GM23338 (cell line): ENCODE measurements at regions not wholly inside any gene's neighbourhood (a gene's known extent, or its start where the extent isn't known, plus 50 kb on each side); places are given as distances from the start of the nearest gene placed in this dataset.

Source experiments
- ATAC-seq: fragments of 200-7000 bp; cut with Tn5 transposase; 3 replicates; pipeline ENCODE4 v1.9.1; 2020
- DNase-seq: peaks from one replicate; pipeline ENCODE4 v3.0.0-alpha.2; 2015; ENCODE audit warnings: low spot score
- H2AFZ ChIP-seq: fragments of 200-600 bp; sonication (generic); 2 replicates; pipeline ENCODE4 v1.8.0; 2016; ENCODE audit warnings: antibody characterized with exemption, mild to moderate bottlenecking, moderate library complexity
- H3F3A ChIP-seq: fragments of 200-600 bp; sonication (generic); replicated peaks from 2 replicates; pipeline ENCODE4 v1.8.0; 2017; ENCODE audit warnings: antibody characterized with exemption, mixed run types, low read depth
- H3K27ac ChIP-seq: fragments of 200-600 bp; sonication (generic); 2 replicates; pipeline ENCODE4 v1.6.1; 2016; ENCODE audit warnings: low read depth
- H3K27me3 ChIP-seq: fragments of 200-600 bp; sonication (generic); 2 replicates; pipeline ENCODE4 v1.8.0; 2016; ENCODE audit warnings: mild to moderate bottlenecking, mixed run types, moderate library complexity; ENCODE audit not compliant: insufficient read depth
- H3K36me3 ChIP-seq: fragments of 200-600 bp; sonication (generic); 2 replicates; pipeline ENCODE4 v1.8.0; 2016; ENCODE audit warnings: mild to moderate bottlenecking; ENCODE audit not compliant: insufficient read depth
- H3K4me1 ChIP-seq: fragments of 200-600 bp; sonication (generic); 2 replicates; pipeline ENCODE4 v1.8.0; 2016; ENCODE audit warnings: mild to moderate bottlenecking, moderate library complexity; ENCODE audit not compliant: insufficient read depth
- H3K4me2 ChIP-seq: fragments of 200-600 bp; sonication (generic); 2 replicates; pipeline ENCODE4 v1.7.1; 2017; ENCODE audit warnings: mixed run types
- H3K4me3 ChIP-seq: fragments of 200-600 bp; sonication (generic); 2 replicates; pipeline ENCODE4 v1.6.1; 2016; ENCODE audit warnings: mixed run types
- H3K79me2 ChIP-seq: fragments of 200-600 bp; sonication (generic); replicated peaks from 2 replicates; pipeline ENCODE4 v1.8.0; 2017; ENCODE audit warnings: mild to moderate bottlenecking; ENCODE audit not compliant: insufficient read depth
- H3K9me2 ChIP-seq: fragments of 200-600 bp; sonication (generic); 2 replicates; pipeline ENCODE4 v1.8.0; 2017; ENCODE audit not compliant: insufficient read depth
- H4K20me1 ChIP-seq: fragments of 200-600 bp; sonication (generic); replicated peaks from 2 replicates; pipeline ENCODE4 v1.8.0; 2017; ENCODE audit warnings: mild to moderate bottlenecking; ENCODE audit not compliant: insufficient read depth
- H3K27ac Mint-ChIP-seq: 2 replicates; pipeline ENCODE4 v1.8.0; 2020; ENCODE audit warnings: inconsistent platforms, mild to moderate bottlenecking, moderate library complexity, mixed read lengths
- H3K27me3 Mint-ChIP-seq: 3 replicates; pipeline ENCODE4 v1.8.0; 2022; ENCODE audit warnings: low read depth, mild to moderate bottlenecking, moderate library complexity, mixed read lengths, inconsistent platforms; ENCODE audit not compliant: insufficient read depth, poor library complexity
- H3K36me3 Mint-ChIP-seq: 3 replicates; pipeline ENCODE4 v1.8.0; 2021; ENCODE audit warnings: low read depth, mild to moderate bottlenecking, inconsistent platforms, moderate library complexity, mixed read lengths
- H3K4me1 Mint-ChIP-seq: 3 replicates; pipeline ENCODE4 v1.8.0; 2020; ENCODE audit warnings: mild to moderate bottlenecking, inconsistent platforms, mixed read lengths
- H3K4me3 Mint-ChIP-seq: 3 replicates; pipeline ENCODE4 v1.8.0; 2021; ENCODE audit warnings: moderate library complexity, mild to moderate bottlenecking, inconsistent platforms, mixed read lengths
- H3K9me3 Mint-ChIP-seq: 3 replicates; pipeline ENCODE4 v1.8.0; 2020; ENCODE audit warnings: moderate library complexity, mild to moderate bottlenecking, inconsistent platforms, mixed read lengths
- CREB1 ChIP-seq: fragments of 250-450 bp; sonication (Bioruptor Pico); IDR thresholded peaks from 2 replicates; pipeline ENCODE4 v1.5.0; 2020; ENCODE audit warnings: low read depth, mild to moderate bottlenecking, moderate library complexity
- EZH2 ChIP-seq: fragments of 200-600 bp; sonication (generic); IDR thresholded peaks from one replicate; pipeline ENCODE4 v1.8.0; 2017; ENCODE audit warnings: antibody characterized with exemption, mild to moderate bottlenecking, low read depth; ENCODE audit not compliant: unreplicated experiment
- EZH2phosphoT487 ChIP-seq: fragments of 200-600 bp; sonication (generic); IDR thresholded peaks from one replicate; pipeline ENCODE4 v1.8.1; 2018; ENCODE audit warnings: antibody characterized with exemption; ENCODE audit not compliant: unreplicated experiment
- JUNB ChIP-seq: IDR thresholded peaks from one replicate; pipeline ENCODE4 v1.6.1; 2016; ENCODE audit warnings: antibody characterized with exemption; ENCODE audit not compliant: unreplicated experiment
- NANOG ChIP-seq: IDR thresholded peaks from 2 replicates; pipeline ENCODE4 v1.6.1; 2016; ENCODE audit warnings: antibody characterized with exemption, borderline replicate concordance
- POLR2AphosphoS5 ChIP-seq: IDR thresholded peaks from 2 replicates; pipeline ENCODE4 v1.6.1; 2016; ENCODE audit warnings: antibody characterized with exemption, low read depth
- REST ChIP-seq: IDR thresholded peaks from one replicate; pipeline ENCODE4 v1.6.1; 2018; ENCODE audit warnings: antibody characterized with exemption; ENCODE audit not compliant: unreplicated experiment
- STAT1 ChIP-seq: IDR thresholded peaks from one replicate; pipeline ENCODE4 v1.6.1; 2016; ENCODE audit warnings: antibody characterized with exemption; ENCODE audit not compliant: unreplicated experiment
- ZNF114 ChIP-seq: fragments of 250-450 bp; sonication (Bioruptor Pico); IDR thresholded peaks from 2 replicates; pipeline ENCODE4 v1.5.0; 2020; ENCODE audit warnings: mild to moderate bottlenecking, moderate library complexity
- ZNF331 ChIP-seq: fragments of 250-450 bp; sonication (Bioruptor Pico); IDR thresholded peaks from 2 replicates; pipeline ENCODE4 v1.5.0; 2020; ENCODE audit warnings: low read depth, mild to moderate bottlenecking, moderate library complexity
- ZNF462 ChIP-seq: fragments of 250-450 bp; sonication (Bioruptor Pico); IDR thresholded peaks from 2 replicates; pipeline ENCODE4 v1.5.0; 2020; ENCODE audit warnings: mild to moderate bottlenecking, moderate library complexity
- TF ChIP-seq, protein P1 (sequence below): IDR thresholded peaks from 2 replicates; pipeline ENCODE4 v1.6.1; 2016; ENCODE audit warnings: antibody characterized with exemption
- TF ChIP-seq, protein P2 (sequence below), 2 experiments: fragments of 200-600 bp in 1 of 2; sonication (generic) in 1 of 2; conservative IDR thresholded peaks; 2 replicates each; pipeline versions ENCODE4 v1.5.1 to v1.6.1; 2016 to 2017; ENCODE audit warnings: antibody characterized with exemption in 2 of 2, low read depth in 2 of 2, mild to moderate bottlenecking in 2 of 2, moderate library complexity in 1 of 2

DNA sequence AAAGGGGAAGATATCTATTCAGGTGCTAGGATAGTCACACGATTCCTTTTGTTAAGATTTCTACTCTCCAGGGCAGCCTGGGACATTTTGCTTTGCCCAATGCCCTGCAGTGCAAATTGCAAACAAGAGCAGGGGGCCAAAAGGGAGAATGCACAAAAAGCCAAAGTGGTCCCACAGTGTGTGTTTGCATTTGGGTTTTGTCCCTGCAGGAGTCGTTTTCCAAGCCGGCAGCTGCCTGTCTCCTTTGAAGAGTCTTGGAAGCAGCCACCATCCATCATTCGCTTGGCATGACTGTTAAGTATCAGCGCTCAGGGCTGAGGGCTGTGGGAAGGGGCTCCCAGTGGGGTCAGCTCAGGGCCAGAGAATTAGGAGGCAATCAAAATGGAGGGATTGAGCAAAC, 184.7 kb downstream of the MIAT start:
- TF ChIP-seq, protein P1, sequence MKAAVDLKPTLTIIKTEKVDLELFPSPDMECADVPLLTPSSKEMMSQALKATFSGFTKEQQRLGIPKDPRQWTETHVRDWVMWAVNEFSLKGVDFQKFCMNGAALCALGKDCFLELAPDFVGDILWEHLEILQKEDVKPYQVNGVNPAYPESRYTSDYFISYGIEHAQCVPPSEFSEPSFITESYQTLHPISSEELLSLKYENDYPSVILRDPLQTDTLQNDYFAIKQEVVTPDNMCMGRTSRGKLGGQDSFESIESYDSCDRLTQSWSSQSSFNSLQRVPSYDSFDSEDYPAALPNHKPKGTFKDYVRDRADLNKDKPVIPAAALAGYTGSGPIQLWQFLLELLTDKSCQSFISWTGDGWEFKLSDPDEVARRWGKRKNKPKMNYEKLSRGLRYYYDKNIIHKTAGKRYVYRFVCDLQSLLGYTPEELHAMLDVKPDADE = no peak
- TF ChIP-seq, protein P2, sequence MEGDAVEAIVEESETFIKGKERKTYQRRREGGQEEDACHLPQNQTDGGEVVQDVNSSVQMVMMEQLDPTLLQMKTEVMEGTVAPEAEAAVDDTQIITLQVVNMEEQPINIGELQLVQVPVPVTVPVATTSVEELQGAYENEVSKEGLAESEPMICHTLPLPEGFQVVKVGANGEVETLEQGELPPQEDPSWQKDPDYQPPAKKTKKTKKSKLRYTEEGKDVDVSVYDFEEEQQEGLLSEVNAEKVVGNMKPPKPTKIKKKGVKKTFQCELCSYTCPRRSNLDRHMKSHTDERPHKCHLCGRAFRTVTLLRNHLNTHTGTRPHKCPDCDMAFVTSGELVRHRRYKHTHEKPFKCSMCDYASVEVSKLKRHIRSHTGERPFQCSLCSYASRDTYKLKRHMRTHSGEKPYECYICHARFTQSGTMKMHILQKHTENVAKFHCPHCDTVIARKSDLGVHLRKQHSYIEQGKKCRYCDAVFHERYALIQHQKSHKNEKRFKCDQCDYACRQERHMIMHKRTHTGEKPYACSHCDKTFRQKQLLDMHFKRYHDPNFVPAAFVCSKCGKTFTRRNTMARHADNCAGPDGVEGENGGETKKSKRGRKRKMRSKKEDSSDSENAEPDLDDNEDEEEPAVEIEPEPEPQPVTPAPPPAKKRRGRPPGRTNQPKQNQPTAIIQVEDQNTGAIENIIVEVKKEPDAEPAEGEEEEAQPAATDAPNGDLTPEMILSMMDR (conservative IDR thresholded peaks at IDR 0.05; ENCODE audit: low read depth in 2 of 2) = no peak
- TF ChIP-seq EZH2phosphoT487 (no peak), JUNB (no peak), EZH2 (no peak), CREB1 (CRISPR knock-in tag) (no peak), ZNF331 (CRISPR knock-in tag) (no peak), POLR2AphosphoS5 (no peak), ZNF114 (CRISPR knock-in tag) (no peak), REST (no peak), ZNF462 (CRISPR knock-in tag) (no peak), NANOG (no peak), STAT1 (no peak)
- H3K27ac Mint-ChIP-seq = no peak overlapping the region
- peaks cover 4% of the 10 kb centered on the region for H3K27me3 Mint-ChIP-seq
- no peaks in the 10 kb centered on the region for H3F3A ChIP-seq
- H3K36me3 Mint-ChIP-seq = no peaks in the 10 kb centered on the region; the same call in 2 of the 3 replicates
- peaks cover 2% of the 10 kb centered on the region; the same call in 2 of the 3 replicates for H3K4me1 Mint-ChIP-seq
- H3K9me3 Mint-ChIP-seq = no peaks in the 10 kb centered on the region
- no peak overlapping the region for H3K27ac ChIP-seq
- ATAC-seq (no peak), DNase-seq (no peak)
- H3K4me2 ChIP-seq = no peak overlapping the region
- H3K4me3 Mint-ChIP-seq = no peak overlapping the region
- H3K9me2 ChIP-seq = no peaks in the 10 kb centered on the region
- H3K4me3 ChIP-seq = no peak overlapping the region
- no peak overlapping the region for H2AFZ ChIP-seq
- no peaks in the 10 kb centered on the region for H3K27me3 ChIP-seq
- H4K20me1 ChIP-seq = no peaks in the 10 kb centered on the region
- H3K36me3 ChIP-seq = no peaks in the 10 kb centered on the region
- H3K4me1 ChIP-seq = 0 out of 2 replicates have a peak, but pooled peaks cover 5% of the 10 kb centered on the region
- H3K79me2 ChIP-seq = no peaks in the 10 kb centered on the region
